Heart left ventricle (tissue), 13 donors: ENCODE measurements at regions not wholly inside any gene's neighbourhood (a gene's known extent, or its start where the extent isn't known, plus 50 kb on each side); places are given as distances from the start of the nearest gene placed in this dataset.

Experiments used
- POLR2A ChIP-seq, 2 donors: fragments of 450-650 bp; IDR thresholded peaks; one replicate each; pipeline ENCODE4 v1.6.1; 2017; ENCODE audit warnings: antibody characterized with exemption in 2 of 2, mild to moderate bottlenecking in 2 of 2, moderate library complexity in 2 of 2
- TF ChIP-seq, protein P1 (sequence below), 12 donors: fragments of 200-600 bp; sonication (generic) in 4 of 12; IDR thresholded peaks; one replicate each; pipeline versions ENCODE4 v1.5.0 to v1.8.0; 2018 to 2022; ENCODE audit warnings: antibody characterized with exemption in 12 of 12, mild to moderate bottlenecking in 5 of 12
- donor health status: ischemic (EF 13 %, LVEDD 7.1; RV severe dilation, severe dysfunction).
- donor health status: DM: no; HTN: yes; CAD: no.
- donor health status: DM: no; HTN: no; CAD: no.
- donor health status: ischemic (EF 25% LVEDD 6.9; RV normal size, moderate dysfunction).
- donor health status: ischemic (EF 25% LVEDD 5.7; RV mildly dilated, moderate dysfunction).
- donor health status: ischemic (EF 35%, LVEDD 5.7; RV mildly dilated, moderate dysfunction).
- donor health status: nonischemic (EF 11% LVEDD 7.7; RV severe dilation, severe dysfunction).
- donor health status: DM: yes; HTN: yes; CAD: no.
- donor health status: PGD.
- donor health status: ischemic (EF 29% LVEDD 5.4; RV normal size, mild dysfunction).
- donor health status: nonischemic (EF 23%, LVEDD 6.1; RV moderate dilation, normal function).

DNA sequence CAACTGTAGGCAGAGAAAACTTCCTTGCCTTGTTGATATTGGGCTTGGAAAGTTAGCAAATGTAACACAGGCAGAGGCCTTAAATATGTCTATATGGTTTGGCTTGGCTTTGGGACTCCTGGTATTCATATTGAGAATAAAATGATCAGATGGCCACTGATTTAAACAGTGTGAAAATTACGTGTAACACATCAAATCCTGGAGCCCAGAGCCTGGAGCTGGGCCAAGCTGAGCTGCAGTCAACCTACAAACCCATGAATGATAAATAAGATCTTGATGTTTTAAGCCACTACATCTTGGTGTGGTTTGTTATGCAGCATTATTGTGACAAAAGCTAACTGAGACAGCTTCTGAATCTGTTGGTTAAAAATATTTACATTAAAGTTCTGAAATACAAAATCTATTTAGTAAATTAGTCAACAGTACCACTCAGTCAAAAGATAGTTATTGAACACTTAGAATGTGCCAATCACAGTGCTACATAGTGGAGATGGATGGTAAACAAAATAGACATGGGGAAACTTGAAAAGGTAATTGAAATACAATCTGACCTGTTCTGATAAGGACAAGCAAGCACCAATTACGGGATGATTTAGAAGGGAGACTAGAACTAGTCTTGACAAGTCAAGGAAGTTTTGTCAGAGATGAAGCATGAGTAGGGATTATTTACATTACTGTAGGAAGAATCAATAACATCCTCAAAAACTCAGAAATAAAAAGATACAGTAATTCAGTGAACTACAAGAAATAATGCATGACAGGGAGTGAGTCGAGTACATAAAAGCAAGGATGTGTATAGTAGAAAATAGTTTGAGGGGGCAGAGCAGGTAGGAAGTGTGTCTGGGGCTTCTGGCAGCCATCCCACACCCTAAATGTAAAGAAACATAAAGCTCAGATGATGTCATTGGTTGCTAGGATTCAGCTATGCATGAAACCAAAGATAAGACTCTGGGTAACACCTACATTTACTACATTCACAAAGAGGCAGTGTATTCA lies 157.7 kb downstream of the HNMT start:
- TF ChIP-seq, protein P1, sequence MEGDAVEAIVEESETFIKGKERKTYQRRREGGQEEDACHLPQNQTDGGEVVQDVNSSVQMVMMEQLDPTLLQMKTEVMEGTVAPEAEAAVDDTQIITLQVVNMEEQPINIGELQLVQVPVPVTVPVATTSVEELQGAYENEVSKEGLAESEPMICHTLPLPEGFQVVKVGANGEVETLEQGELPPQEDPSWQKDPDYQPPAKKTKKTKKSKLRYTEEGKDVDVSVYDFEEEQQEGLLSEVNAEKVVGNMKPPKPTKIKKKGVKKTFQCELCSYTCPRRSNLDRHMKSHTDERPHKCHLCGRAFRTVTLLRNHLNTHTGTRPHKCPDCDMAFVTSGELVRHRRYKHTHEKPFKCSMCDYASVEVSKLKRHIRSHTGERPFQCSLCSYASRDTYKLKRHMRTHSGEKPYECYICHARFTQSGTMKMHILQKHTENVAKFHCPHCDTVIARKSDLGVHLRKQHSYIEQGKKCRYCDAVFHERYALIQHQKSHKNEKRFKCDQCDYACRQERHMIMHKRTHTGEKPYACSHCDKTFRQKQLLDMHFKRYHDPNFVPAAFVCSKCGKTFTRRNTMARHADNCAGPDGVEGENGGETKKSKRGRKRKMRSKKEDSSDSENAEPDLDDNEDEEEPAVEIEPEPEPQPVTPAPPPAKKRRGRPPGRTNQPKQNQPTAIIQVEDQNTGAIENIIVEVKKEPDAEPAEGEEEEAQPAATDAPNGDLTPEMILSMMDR (IDR thresholded peaks at IDR 0.05): no peak
- no peak for TF ChIP-seq POLR2A (IDR thresholded peaks at IDR 0.05)
